Activated CD8-positive, alpha-beta T cell treated with anti-CD3 and anti-CD28 coated beads for 36 hours (primary cell): ENCODE measurements at regions not wholly inside any gene's neighbourhood (a gene's known extent, or its start where the extent isn't known, plus 50 kb on each side); places are given as distances from the start of the nearest gene placed in this dataset.

Experiments used
- ATAC-seq: fragments of 200-7000 bp; cut with Tn5 transposase; one replicate; pipeline ENCODE4 v1.10.0; 2021; ENCODE audit warnings: mild to moderate bottlenecking, moderate library complexity
- CTCF ChIA-PET: fragments of 350-600 bp; sonication (Branson Sonifier 250); formaldehyde crosslinking; loops from one replicate; lab custom pipeline; 2021; ENCODE audit warnings: antibody characterized with exemption; lab: Charles Lee
- POLR2A ChIA-PET: fragments of 350-600 bp; sonication (Branson Sonifier 250); formaldehyde crosslinking; loops from one replicate; lab custom pipeline; 2021; ENCODE audit warnings: antibody characterized with exemption; lab: Charles Lee
- DNase-seq: peaks from one replicate; pipeline ENCODE4 v3.0.0-alpha.2; 2020
- H3K27ac Mint-ChIP-seq: one replicate; pipeline ENCODE4 v1.8.0; 2021; ENCODE audit warnings: mild to moderate bottlenecking, mixed read lengths
- H3K27me3 Mint-ChIP-seq: one replicate; pipeline ENCODE4 v1.8.0; 2021; ENCODE audit warnings: mixed read lengths
- H3K36me3 Mint-ChIP-seq: one replicate; pipeline ENCODE4 v1.8.0; 2021; ENCODE audit warnings: low read depth, mixed read lengths
- H3K4me1 Mint-ChIP-seq: one replicate; pipeline ENCODE4 v1.8.0; 2021; ENCODE audit warnings: low read depth, mixed read lengths
- H3K4me3 Mint-ChIP-seq: one replicate; pipeline ENCODE4 v1.8.0; 2021; ENCODE audit warnings: mild to moderate bottlenecking, moderate library complexity, mixed read lengths
- H3K9me3 Mint-ChIP-seq: one replicate; pipeline ENCODE4 v1.8.0; 2021; ENCODE audit warnings: mixed read lengths
- intact Hi-C: fragments of 100-400 bp; cut with micrococcal nuclease; formaldehyde crosslinking; loops from one replicate; pipeline ENCODE4 v1.10.0; 2022
- TF ChIP-seq, protein P1 (sequence below): fragments of 200-600 bp; IDR thresholded peaks from one replicate; pipeline ENCODE4 v1.8.0; 2022; ENCODE audit warnings: antibody characterized with exemption, mild to moderate bottlenecking

- ChIA-PET POLR2A (no interaction called here), CTCF (no interaction called here)
- no peak for ATAC-seq
- TF ChIP-seq, protein P1, sequence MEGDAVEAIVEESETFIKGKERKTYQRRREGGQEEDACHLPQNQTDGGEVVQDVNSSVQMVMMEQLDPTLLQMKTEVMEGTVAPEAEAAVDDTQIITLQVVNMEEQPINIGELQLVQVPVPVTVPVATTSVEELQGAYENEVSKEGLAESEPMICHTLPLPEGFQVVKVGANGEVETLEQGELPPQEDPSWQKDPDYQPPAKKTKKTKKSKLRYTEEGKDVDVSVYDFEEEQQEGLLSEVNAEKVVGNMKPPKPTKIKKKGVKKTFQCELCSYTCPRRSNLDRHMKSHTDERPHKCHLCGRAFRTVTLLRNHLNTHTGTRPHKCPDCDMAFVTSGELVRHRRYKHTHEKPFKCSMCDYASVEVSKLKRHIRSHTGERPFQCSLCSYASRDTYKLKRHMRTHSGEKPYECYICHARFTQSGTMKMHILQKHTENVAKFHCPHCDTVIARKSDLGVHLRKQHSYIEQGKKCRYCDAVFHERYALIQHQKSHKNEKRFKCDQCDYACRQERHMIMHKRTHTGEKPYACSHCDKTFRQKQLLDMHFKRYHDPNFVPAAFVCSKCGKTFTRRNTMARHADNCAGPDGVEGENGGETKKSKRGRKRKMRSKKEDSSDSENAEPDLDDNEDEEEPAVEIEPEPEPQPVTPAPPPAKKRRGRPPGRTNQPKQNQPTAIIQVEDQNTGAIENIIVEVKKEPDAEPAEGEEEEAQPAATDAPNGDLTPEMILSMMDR = no peak
- intact Hi-C loops = no loop called here
- no peaks in the 10 kb centered on the region for H3K36me3 Mint-ChIP-seq
- no peaks in the 10 kb centered on the region for H3K27me3 Mint-ChIP-seq
- H3K4me1 Mint-ChIP-seq = peaks cover 11% of the 10 kb centered on the region
- H3K27ac Mint-ChIP-seq = no peak overlapping the region
- H3K4me3 Mint-ChIP-seq = no peak overlapping the region
- DNase-seq = no peak
- peaks cover 7% of the 10 kb centered on the region for H3K9me3 Mint-ChIP-seq
These were observed 117.9 kb upstream of the POU3F3 start for GRCh38 chr2:104736026-104736425.

DNA sequence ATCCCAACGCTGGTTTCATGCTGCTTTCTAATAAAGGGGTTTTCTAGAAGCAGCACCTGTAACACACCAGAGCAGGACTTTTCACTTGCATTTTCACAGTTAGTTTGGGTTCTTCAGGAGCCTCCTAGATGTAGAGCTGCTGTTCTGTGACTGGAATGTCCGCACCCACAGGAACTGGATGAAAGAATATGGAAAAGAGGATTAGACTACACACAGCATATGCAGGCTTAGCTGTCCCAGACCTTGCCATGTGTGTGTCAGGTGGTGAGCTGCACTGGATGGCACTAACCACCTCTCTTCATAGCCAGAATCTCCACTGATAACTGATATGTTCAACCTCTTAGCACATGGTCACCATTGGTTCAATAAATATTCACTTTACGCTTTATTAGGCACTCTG lies 112.1 kb upstream of the POU3F3 start:
- POLR2A ChIA-PET = no interaction called here
- TF ChIP-seq, protein P1 = no peak
- DNase-seq (no peak), ATAC-seq (no peak)
- Mint-ChIP-seq H3K27me3 (no peaks in the 10 kb centered on the region), H3K36me3 (no peaks in the 10 kb centered on the region), H3K27ac (no peak overlapping the region), H3K9me3 (no peaks in the 10 kb centered on the region), H3K4me3 (no peak overlapping the region), H3K4me1 (no peaks in the 10 kb centered on the region)
- intact Hi-C loops = no loop called here
- CTCF ChIA-PET = no interaction called here

- ATAC-seq = no peak
- Mint-ChIP-seq H3K9me3 (no peaks in the 10 kb centered on the region), H3K36me3 (no peaks in the 10 kb centered on the region), H3K4me1 (no peaks in the 10 kb centered on the region), H3K4me3 (no peak overlapping the region), H3K27me3 (no peaks in the 10 kb centered on the region), H3K27ac (no peak overlapping the region)
- CTCF ChIA-PET = interaction anchor here (1.3 kb wide), 1 partner anchor 105 kb away, joined by 4 read pairs; no protein-coding TSS in a partner anchor
- intact Hi-C loops = no loop called here
- POLR2A ChIA-PET = no interaction called here
- TF ChIP-seq, protein P1 = no peak
- no peak for DNase-seq
These were observed 109.4 kb upstream of the POU3F3 start for GRCh38 chr2:104744537-104744936.

DNA sequence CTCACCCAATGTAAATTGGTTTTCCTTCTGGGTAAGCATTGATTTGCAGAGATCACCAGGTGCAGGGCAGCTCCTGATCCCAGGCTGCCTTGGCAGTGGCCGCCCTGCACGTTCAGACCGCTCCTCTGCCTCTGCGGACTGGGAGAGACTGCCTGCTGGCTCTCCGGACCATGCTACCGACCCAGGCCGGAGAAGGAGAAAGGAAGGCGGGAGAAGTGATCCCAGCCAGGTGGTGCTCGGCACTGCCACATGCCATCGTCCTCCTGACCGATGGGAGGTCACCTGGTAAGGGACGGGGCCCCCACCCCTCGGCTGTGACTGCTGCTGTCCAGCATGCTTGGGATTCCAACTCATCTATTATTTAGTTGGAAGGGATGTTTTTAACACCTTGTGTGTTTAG lies 108.1 kb upstream of the POU3F3 start:
- Mint-ChIP-seq H3K36me3 (no peaks in the 10 kb centered on the region), H3K4me3 (no peak overlapping the region), H3K27me3 (no peaks in the 10 kb centered on the region), H3K27ac (no peak overlapping the region), H3K9me3 (no peaks in the 10 kb centered on the region), H3K4me1 (no peaks in the 10 kb centered on the region)
- TF ChIP-seq, protein P1 = no peak
- ChIA-PET POLR2A (no interaction called here), CTCF (no interaction called here)
- ATAC-seq = no peak
- DNase-seq = no peak
- intact Hi-C loops = no loop called here

GRCh38 chr2:104746299-104746698 lies 107.6 kb upstream of the POU3F3 start:
- no peak overlapping the region for H3K27ac Mint-ChIP-seq
- TF ChIP-seq, protein P1 = no peak
- ChIA-PET CTCF (no interaction called here), POLR2A (no interaction called here)
- H3K9me3 Mint-ChIP-seq = no peaks in the 10 kb centered on the region
- DNase-seq (no peak), ATAC-seq (no peak)
- H3K4me3 Mint-ChIP-seq = no peak overlapping the region
- H3K27me3 Mint-ChIP-seq = no peaks in the 10 kb centered on the region
- intact Hi-C loops = no loop called here
- no peaks in the 10 kb centered on the region for H3K4me1 Mint-ChIP-seq
- H3K36me3 Mint-ChIP-seq = no peaks in the 10 kb centered on the region
